HEK293 (cell line): ENCODE measurements at regions not wholly inside any gene's neighbourhood (a gene's known extent, or its start where the extent isn't known, plus 50 kb on each side); places are given as distances from the start of the nearest gene placed in this dataset.

ENCODE experiments used
- CTCF ChIA-PET: fragments of 350-600 bp; formaldehyde crosslinking; extraction: SDS; loops from one replicate; lab custom pipeline; 2021; ENCODE audit warnings: antibody characterized with exemption; lab: Yijun Ruan, JAX
- POLR2A ChIA-PET: fragments of 300-600 bp; formaldehyde crosslinking; extraction: SDS; loops from one replicate; lab custom pipeline; 2020; ENCODE audit warnings: antibody characterized with exemption, inconsistent platforms; lab: Yijun Ruan, JAX
- H3K27ac ChIP-seq: fragments of 200-500 bp; sonication (Bioruptor generic); 2 replicates; pipeline ENCODE4 v1.5.1; 2014; ENCODE audit warnings: low read depth, low read length, control low read depth, inconsistent platforms; ENCODE audit errors: extremely low read depth
- H3K36me3 ChIP-seq, 2 experiments: fragments of 200-500 bp in 1 of 2; sonication (Bioruptor generic) in 1 of 2; 1 replicate in 1 of 2; 2 replicates in 1 of 2; pipeline ENCODE4 v1.5.1; 2014 to 2017; ENCODE audit warnings: inconsistent platforms in 2 of 2, low read length in 2 of 2; ENCODE audit not compliant: control insufficient read depth in 2 of 2, insufficient read depth in 1 of 2
- H3K4me1 ChIP-seq: fragments of 200-500 bp; sonication (Bioruptor generic); 2 replicates; pipeline ENCODE4 v1.5.1; 2014; ENCODE audit warnings: mild to moderate bottlenecking, low read length, inconsistent platforms; ENCODE audit not compliant: control insufficient read depth, insufficient read depth
- H3K4me3 ChIP-seq: 2 replicates; pipeline ENCODE4 v1.5.1; 2011; ENCODE audit warnings: low read depth, mild to moderate bottlenecking, control low read depth, low read length, moderate library complexity
- H3K9me3 ChIP-seq: fragments of 200-500 bp; sonication (Bioruptor generic); 2 replicates; pipeline ENCODE4 v1.5.1; 2014; ENCODE audit warnings: low read depth, low read length, inconsistent platforms; ENCODE audit not compliant: control insufficient read depth, insufficient read depth
- KLF8 ChIP-seq: fragments of 450-650 bp; formaldehyde crosslinking; IDR thresholded peaks from 2 replicates; pipeline ENCODE4 v1.5.1; 2016; ENCODE audit warnings: missing biosample characterization, missing genetic modification characterization
- PRDM1 ChIP-seq: fragments of 450-650 bp; formaldehyde crosslinking; IDR thresholded peaks from 2 replicates; pipeline ENCODE4; 2016; ENCODE audit warnings: missing biosample characterization, missing genetic modification characterization
- SCRT1 ChIP-seq: fragments of 450-650 bp; formaldehyde crosslinking; IDR thresholded peaks from 2 replicates; pipeline ENCODE4 v1.5.1; 2016; ENCODE audit warnings: missing biosample characterization, missing genetic modification characterization, borderline replicate concordance
- SP3 ChIP-seq: fragments of 450-650 bp; formaldehyde crosslinking; IDR thresholded peaks from 2 replicates; pipeline ENCODE4 v1.5.1; 2016; ENCODE audit warnings: missing biosample characterization, missing genetic modification characterization
- ZBTB1 ChIP-seq: fragments of 450-650 bp; formaldehyde crosslinking; IDR thresholded peaks from 2 replicates; pipeline ENCODE4 v1.5.1; 2016; ENCODE audit warnings: missing biosample characterization, missing genetic modification characterization
- ZFP3 ChIP-seq: fragments of 450-650 bp; formaldehyde crosslinking; IDR thresholded peaks from 2 replicates; pipeline ENCODE4 v1.5.1; 2016; ENCODE audit warnings: low read depth, missing biosample characterization, missing genetic modification characterization
- ZNF248 ChIP-seq: fragments of 450-650 bp; formaldehyde crosslinking; IDR thresholded peaks from 2 replicates; pipeline ENCODE4 v1.5.1; 2017; ENCODE audit warnings: missing biosample characterization, missing genetic modification characterization
- ZNF266 ChIP-seq: fragments of 450-650 bp; formaldehyde crosslinking; IDR thresholded peaks from 2 replicates; pipeline ENCODE4 v1.5.1; 2016; ENCODE audit warnings: missing biosample characterization, missing genetic modification characterization, low read depth
- ZNF302 ChIP-seq: fragments of 450-650 bp; formaldehyde crosslinking; IDR thresholded peaks from 2 replicates; pipeline ENCODE4 v1.5.1; 2016; ENCODE audit warnings: missing biosample characterization, missing genetic modification characterization, low read depth
- ZNF510 ChIP-seq: fragments of 450-650 bp; formaldehyde crosslinking; IDR thresholded peaks from 2 replicates; pipeline ENCODE4 v1.5.1; 2018; ENCODE audit warnings: mild to moderate bottlenecking, missing genetic modification characterization, missing biosample characterization; ENCODE audit not compliant: insufficient replicate concordance
- ZNF623 ChIP-seq: fragments of 450-650 bp; formaldehyde crosslinking; IDR thresholded peaks from 2 replicates; pipeline ENCODE4 v1.5.1; 2016; ENCODE audit warnings: missing biosample characterization, missing genetic modification characterization
- ZNF707 ChIP-seq: fragments of 450-650 bp; formaldehyde crosslinking; IDR thresholded peaks from 2 replicates; pipeline ENCODE4 v1.5.1; 2016; ENCODE audit warnings: missing biosample characterization, missing genetic modification characterization
- ZNF830 ChIP-seq: fragments of 450-650 bp; IDR thresholded peaks from 2 replicates; pipeline ENCODE4 v1.5.0; 2018; ENCODE audit warnings: missing biosample characterization, missing genetic modification characterization, low read depth, mild to moderate bottlenecking, moderate library complexity
- ZSCAN30 ChIP-seq: fragments of 450-650 bp; IDR thresholded peaks from 2 replicates; pipeline ENCODE4 v1.5.1; 2018; ENCODE audit warnings: missing biosample characterization, mild to moderate bottlenecking, missing genetic modification characterization, moderate library complexity
- TF ChIP-seq, protein P1 (sequence below): fragments of 450-650 bp; formaldehyde crosslinking; IDR thresholded peaks from 2 replicates; pipeline ENCODE4 v1.5.1; 2016; ENCODE audit warnings: missing biosample characterization, missing genetic modification characterization
- TF ChIP-seq, protein P2 (sequence below): fragments of 450-650 bp; formaldehyde crosslinking; IDR thresholded peaks from 2 replicates; pipeline ENCODE4 v1.5.1; 2016; ENCODE audit warnings: missing biosample characterization, missing genetic modification characterization, low read depth

DNA sequence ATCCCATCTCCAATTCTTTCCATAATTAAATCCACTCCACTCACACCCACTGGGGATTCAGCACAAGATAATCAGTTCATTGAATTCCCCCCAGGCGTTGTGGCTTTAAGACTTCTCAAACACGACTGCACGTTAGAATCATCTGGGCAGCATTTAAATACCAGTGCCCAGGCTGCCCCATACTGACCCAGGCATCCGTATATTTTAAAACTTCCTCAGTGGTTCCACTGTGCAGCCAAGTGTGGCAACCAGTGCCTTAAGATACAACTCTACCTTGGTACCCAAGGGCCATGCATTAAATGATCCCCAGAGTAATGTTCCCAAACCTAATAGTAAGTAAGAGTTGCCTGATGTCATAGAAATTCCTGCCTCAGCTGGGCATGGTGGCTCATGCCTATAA lies 54.3 kb upstream of the BZW1 start:
- POLR2A ChIA-PET, result interaction anchor here (0.5 to 2.7 kb wide), 4 partner anchors 8 to 221 kb away, joined by 4 to 10 read pairs (median 8); partner anchors contain the start of genes BZW1 and CLK1
- no peak overlapping the region for H3K4me3 ChIP-seq
- H3K36me3 ChIP-seq, result no peaks in the 10 kb centered on the region

DNA sequence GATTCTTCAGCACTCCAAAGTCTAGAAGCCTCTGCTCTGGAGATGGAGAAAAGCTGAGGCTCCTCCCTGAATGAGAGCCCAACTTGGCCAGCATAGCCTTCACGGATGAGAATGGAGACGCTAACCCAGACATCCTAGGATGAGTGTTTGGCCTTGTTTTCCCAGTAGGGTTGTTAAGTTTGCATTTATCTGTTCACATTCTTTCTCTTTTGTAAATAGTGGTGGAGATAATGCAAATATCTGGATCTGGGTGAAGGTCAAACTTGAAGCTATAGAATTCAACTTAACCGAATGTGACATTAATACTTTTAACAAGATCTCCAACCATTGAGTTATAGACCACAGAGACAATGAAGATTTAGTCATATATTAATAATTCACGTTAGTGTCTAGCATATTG lies 53.4 kb upstream of the BZW1 start:
- Histone ChIP-seq H3K9me3 (no peaks in the 10 kb centered on the region), H3K4me3 (no peak overlapping the region), H3K36me3 (no peaks in the 10 kb centered on the region), H3K27ac (no peak overlapping the region), H3K4me1 (no peaks in the 10 kb centered on the region)
- ChIA-PET CTCF (interaction anchor here (1.2 kb wide), 1 partner anchor 11 kb away, joined by 3 read pairs; no protein-coding TSS in a partner anchor), POLR2A (interaction anchor here (2.7 kb wide), 1 partner anchor 53 kb away, joined by 10 read pairs; the partner anchor contains the start of gene BZW1)
- TF ChIP-seq ZSCAN30 (tag by site-specific recombination) (no peak), ZNF510 (tag by site-specific recombination) (no peak), ZNF707 (tag by site-specific recombination) (no peak), ZNF302 (tag by site-specific recombination) (no peak), PRDM1 (tag by site-specific recombination) (no peak), ZNF830 (tag by site-specific recombination) (no peak), SCRT1 (tag by site-specific recombination) (no peak), KLF8 (tag by site-specific recombination) (no peak)
- TF ChIP-seq, protein P1, sequence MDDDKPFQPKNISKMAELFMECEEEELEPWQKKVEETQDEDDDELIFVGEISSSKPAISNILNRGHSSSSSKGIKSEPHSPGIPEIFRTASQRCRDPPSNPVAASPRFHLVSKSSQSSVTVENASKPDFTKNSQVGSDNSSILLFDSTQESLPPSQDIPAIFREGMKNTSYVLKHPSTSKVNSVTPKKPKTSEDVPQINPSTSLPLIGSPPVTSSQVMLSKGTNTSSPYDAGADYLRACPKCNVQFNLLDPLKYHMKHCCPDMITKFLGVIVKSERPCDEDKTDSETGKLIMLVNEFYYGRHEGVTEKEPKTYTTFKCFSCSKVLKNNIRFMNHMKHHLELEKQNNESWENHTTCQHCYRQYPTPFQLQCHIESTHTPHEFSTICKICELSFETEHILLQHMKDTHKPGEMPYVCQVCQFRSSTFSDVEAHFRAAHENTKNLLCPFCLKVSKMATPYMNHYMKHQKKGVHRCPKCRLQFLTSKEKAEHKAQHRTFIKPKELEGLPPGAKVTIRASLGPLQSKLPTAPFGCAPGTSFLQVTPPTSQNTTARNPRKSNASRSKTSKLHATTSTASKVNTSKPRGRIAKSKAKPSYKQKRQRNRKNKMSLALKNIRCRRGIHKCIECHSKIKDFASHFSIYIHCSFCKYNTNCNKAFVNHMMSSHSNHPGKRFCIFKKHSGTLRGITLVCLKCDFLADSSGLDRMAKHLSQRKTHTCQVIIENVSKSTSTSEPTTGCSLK (tag by site-specific recombination), result no peak

More for the DNA sequence above, 54.3 kb upstream of the BZW1 start:
- Histone ChIP-seq H3K4me1 (no peaks in the 10 kb centered on the region), H3K9me3 (no peaks in the 10 kb centered on the region), H3K27ac (no peak overlapping the region)
- TF ChIP-seq ZNF266 (tag by site-specific recombination), result no peak
- TF ChIP-seq ZFP3 (tag by site-specific recombination), result no peak
- CTCF ChIA-PET, result interaction anchor here (0.6 kb wide), 1 partner anchor 274 kb away, joined by 4 read pairs; no protein-coding TSS in a partner anchor

DNA sequence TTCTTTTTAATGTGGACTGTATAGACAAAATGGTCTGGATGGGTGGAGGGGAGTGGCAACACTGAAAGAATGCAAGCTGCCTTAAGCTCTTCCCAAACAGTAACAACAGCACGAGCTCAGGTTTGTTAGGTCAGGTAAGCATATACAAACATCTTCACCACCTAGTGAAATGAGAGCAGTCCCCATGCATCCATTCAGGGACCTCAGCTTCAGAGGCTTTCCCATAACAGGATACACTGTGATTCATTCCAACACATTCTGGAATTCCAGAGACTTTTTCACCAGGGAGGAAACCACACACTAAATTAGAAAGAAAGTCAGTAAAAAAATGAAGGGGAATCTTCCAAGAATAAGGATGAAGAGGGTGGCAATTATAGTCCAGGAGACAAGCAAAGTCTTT lies 50.4 kb upstream of the BZW1 start:
- Histone ChIP-seq H3K36me3 (no peaks in the 10 kb centered on the region), H3K4me3 (no peak overlapping the region), H3K27ac (no peak overlapping the region), H3K9me3 (no peaks in the 10 kb centered on the region), H3K4me1 (peaks cover 16% of the 10 kb centered on the region)
- ChIA-PET POLR2A (no interaction called here), CTCF (interaction anchor here (0.7 kb wide), 1 partner anchor 1780 kb away, joined by 3 read pairs; no protein-coding TSS in a partner anchor)
- TF ChIP-seq SP3 (tag by site-specific recombination) (no peak), ZBTB1 (no peak), ZNF623 (tag by site-specific recombination) (no peak), ZNF248 (tag by site-specific recombination) (no peak)
- TF ChIP-seq, protein P2, sequence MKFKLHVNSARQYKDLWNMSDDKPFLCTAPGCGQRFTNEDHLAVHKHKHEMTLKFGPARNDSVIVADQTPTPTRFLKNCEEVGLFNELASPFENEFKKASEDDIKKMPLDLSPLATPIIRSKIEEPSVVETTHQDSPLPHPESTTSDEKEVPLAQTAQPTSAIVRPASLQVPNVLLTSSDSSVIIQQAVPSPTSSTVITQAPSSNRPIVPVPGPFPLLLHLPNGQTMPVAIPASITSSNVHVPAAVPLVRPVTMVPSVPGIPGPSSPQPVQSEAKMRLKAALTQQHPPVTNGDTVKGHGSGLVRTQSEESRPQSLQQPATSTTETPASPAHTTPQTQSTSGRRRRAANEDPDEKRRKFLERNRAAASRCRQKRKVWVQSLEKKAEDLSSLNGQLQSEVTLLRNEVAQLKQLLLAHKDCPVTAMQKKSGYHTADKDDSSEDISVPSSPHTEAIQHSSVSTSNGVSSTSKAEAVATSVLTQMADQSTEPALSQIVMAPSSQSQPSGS, result no peak
